Rectal smooth muscle tissue (tissue), 1 donor: ENCODE measurements at regions not wholly inside any gene's neighbourhood (a gene's known extent, or its start where the extent isn't known, plus 50 kb on each side); places are given as distances from the start of the nearest gene placed in this dataset.

Experiments
- H3K27ac ChIP-seq: one replicate; pipeline ENCODE4 v1.7.0; 2013; ENCODE audit warnings: low read depth, low read length, inconsistent platforms
- H3K27me3 ChIP-seq: one replicate; pipeline ENCODE4 v1.7.0; 2013; ENCODE audit warnings: low read length; ENCODE audit not compliant: control insufficient read depth, insufficient read depth
- H3K36me3 ChIP-seq: one replicate; pipeline ENCODE4 v1.7.0; 2013; ENCODE audit warnings: low read length; ENCODE audit not compliant: control insufficient read depth, insufficient read depth
- H3K4me1 ChIP-seq: one replicate; pipeline ENCODE4 v1.7.0; 2013; ENCODE audit warnings: low read length; ENCODE audit not compliant: control insufficient read depth, insufficient read depth
- H3K4me3 ChIP-seq: one replicate; pipeline ENCODE4 v1.7.0; 2013; ENCODE audit warnings: low read length
- H3K9ac ChIP-seq: one replicate; pipeline ENCODE4 v1.7.0; 2013; ENCODE audit warnings: low read length

- no peak overlapping the region for H3K9ac ChIP-seq
- H3K36me3 ChIP-seq, result no peaks in the 10 kb centered on the region
- no peaks in the 10 kb centered on the region for H3K4me1 ChIP-seq
- H3K4me3 ChIP-seq, result no peak overlapping the region
- H3K27me3 ChIP-seq, result no peaks in the 10 kb centered on the region
- no peak overlapping the region for H3K27ac ChIP-seq
Observed at GRCh38 chr7:142698429-142698828, 50.8 kb upstream of the PRSS1 start.

DNA sequence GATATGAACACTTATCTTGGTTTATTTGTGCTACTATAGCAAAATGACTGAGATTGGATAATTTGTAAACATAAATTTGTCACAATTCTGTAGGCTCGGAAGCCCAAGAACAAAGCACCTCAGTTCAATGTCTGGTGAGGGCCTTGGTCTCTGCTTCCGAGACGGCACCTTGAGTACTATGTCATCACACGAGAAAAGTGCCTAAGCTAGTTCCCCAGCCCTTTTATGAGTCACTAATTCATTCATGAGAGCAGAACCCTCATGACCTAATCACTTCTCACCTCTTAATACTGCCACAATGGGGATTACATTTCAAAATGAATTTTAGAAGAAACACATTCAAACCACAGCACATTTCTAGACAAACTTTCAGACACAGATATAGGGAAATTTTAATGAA is 52.0 kb upstream of the PRSS1 start:
- no peaks in the 10 kb centered on the region for H3K36me3 ChIP-seq
- no peaks in the 10 kb centered on the region for H3K27me3 ChIP-seq
- no peak overlapping the region for H3K4me3 ChIP-seq
- H3K9ac ChIP-seq, result no peak overlapping the region
- no peak overlapping the region for H3K27ac ChIP-seq
- no peaks in the 10 kb centered on the region for H3K4me1 ChIP-seq

DNA sequence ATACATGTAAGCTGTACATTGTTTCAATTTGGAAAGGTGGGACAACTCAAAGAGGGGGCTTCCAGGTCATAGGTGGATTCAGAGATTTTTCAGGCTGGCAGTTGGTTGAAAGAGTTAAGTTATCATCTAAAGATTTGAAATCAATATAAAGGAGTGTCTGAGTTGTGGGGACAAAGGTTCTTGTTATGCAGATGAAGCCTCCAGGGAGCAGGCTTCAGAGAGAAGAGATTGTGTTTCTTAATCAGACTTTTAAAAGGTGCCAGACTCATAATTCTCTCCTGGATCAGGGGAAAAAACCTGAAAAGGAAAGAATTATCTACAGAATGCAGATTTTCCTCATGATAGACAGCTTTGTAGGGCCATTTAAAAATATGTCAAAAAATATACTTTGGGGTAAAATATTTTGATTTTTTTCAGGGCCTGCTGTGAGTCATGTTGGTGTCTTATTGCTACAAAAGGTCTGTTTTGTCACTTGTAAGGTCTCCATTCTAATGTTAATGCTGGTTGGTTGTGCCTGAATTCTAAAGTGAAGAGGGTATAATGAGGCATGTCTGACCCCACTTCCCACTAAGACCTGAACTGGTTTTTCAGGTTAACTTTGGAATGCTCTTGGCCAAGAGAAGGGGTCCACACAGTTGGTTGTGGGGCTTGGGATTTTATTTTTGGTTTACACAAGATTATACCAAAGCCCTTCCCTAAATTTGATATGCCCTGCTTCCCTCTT is 52.7 kb upstream of the PRSS1 start:
- H3K9ac ChIP-seq, result no peak overlapping the region
- no peaks in the 10 kb centered on the region for H3K36me3 ChIP-seq
- H3K4me1 ChIP-seq, result no peaks in the 10 kb centered on the region
- H3K4me3 ChIP-seq, result no peak overlapping the region
- H3K27me3 ChIP-seq, result no peaks in the 10 kb centered on the region
- no peak overlapping the region for H3K27ac ChIP-seq

- Histone ChIP-seq H3K9ac (no peak overlapping the region), H3K36me3 (no peaks in the 10 kb centered on the region), H3K4me3 (no peak overlapping the region), H3K27ac (no peak overlapping the region), H3K4me1 (no peaks in the 10 kb centered on the region), H3K27me3 (no peaks in the 10 kb centered on the region)
Observed at GRCh38 chr7:142693911-142694310, 55.4 kb upstream of the PRSS1 start.

DNA sequence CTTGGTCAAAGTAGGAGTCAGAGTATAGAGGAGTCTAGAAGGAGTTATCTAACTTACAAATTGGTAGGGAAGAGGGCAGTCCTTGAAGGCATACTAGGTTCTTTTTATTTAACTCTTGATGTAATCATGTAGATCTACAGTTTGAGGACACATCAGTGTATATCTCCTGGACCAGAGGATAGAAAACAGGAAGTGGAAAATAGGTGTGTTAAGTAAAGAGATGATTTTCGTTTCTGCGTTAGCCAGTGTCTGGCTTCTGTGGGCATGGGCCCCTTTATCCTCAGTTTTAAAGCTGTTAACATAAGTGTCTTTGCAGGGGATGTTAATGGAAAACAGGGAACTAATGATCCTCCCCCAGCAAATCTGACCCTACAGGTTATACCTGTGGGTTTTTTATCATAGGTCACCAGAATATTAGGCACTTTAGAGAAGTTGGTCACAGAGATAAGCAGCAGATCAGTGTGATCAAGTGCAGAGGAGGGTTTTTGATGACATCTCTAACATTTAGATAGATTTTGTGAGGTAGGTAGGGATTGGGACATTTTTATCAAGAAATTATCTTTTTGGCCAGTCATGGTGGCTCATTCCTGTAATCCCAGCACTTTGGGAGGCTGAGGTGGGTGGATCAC is 58.6 kb upstream of the PRSS1 start:
- Histone ChIP-seq H3K4me3 (no peak overlapping the region), H3K4me1 (no peaks in the 10 kb centered on the region), H3K36me3 (no peaks in the 10 kb centered on the region), H3K27ac (no peak overlapping the region), H3K9ac (no peak overlapping the region), H3K27me3 (no peaks in the 10 kb centered on the region)

DNA sequence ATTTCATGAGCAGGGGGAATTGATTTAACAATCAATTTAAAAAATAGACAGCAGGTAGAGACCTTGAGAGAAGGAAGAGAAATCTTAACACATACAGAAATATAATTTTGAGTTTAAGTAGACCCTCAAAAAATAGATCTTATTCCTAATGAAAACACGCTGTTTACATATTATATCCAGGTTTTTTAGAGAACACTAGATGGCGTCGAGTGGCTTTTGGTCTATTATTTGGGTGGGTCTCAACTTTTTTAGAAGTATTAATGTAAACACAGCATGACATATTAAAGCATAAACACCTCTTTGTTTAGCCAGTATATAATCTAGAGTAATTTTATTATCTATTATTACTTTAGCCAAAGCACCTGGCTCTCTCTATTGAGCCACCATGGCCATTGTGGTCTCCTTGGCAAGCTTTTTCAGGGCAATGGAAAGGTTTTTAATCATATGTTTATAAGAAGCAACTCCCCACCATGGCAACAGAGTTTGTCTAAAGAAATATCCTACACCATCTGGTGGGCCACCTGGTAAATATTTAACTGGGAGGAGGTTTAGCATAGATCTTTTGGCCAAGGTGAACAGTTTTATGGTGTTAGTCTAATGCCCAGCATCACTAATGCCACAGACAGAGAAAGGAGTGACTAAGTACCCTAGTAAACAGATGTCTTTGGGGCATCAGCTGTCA is 59.7 kb upstream of the PRSS1 start:
- Histone ChIP-seq H3K9ac (no peak overlapping the region), H3K4me3 (no peak overlapping the region), H3K4me1 (no peaks in the 10 kb centered on the region), H3K36me3 (no peaks in the 10 kb centered on the region), H3K27ac (no peak overlapping the region), H3K27me3 (no peaks in the 10 kb centered on the region)

DNA sequence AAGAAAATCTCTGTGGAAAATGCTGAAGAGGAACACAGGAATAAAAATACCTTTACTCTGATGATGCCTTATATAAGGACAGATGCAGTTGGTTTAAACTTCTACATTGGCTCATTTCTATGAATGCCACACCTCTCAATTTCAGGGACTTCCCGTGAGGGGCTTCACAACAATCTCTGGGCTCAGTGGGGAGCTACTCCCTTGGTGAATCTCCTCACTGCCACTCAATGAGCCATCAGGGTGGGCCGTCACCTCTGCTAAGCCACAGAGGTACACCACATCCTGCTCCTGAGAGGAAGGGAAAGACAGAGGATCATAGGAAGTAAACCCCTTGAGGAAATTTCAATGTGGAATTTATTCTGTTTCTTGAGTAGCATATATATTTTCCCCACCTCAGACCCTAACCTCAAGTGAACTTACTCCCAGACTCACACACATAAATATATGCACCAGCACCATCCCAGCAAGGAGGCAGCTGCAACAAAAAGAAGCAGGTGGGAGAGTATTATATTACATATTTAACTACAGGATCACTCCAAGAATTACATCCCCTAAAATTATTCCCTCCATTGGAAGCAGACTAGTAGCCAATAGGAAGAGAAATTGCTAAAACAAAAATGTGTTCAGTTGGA is 63.3 kb upstream of the PRSS1 start:
- H3K9ac ChIP-seq, result no peak overlapping the region
- no peak overlapping the region for H3K4me3 ChIP-seq
- H3K27ac ChIP-seq, result no peak overlapping the region
- H3K27me3 ChIP-seq, result no peaks in the 10 kb centered on the region
- no peaks in the 10 kb centered on the region for H3K4me1 ChIP-seq
- no peaks in the 10 kb centered on the region for H3K36me3 ChIP-seq

DNA sequence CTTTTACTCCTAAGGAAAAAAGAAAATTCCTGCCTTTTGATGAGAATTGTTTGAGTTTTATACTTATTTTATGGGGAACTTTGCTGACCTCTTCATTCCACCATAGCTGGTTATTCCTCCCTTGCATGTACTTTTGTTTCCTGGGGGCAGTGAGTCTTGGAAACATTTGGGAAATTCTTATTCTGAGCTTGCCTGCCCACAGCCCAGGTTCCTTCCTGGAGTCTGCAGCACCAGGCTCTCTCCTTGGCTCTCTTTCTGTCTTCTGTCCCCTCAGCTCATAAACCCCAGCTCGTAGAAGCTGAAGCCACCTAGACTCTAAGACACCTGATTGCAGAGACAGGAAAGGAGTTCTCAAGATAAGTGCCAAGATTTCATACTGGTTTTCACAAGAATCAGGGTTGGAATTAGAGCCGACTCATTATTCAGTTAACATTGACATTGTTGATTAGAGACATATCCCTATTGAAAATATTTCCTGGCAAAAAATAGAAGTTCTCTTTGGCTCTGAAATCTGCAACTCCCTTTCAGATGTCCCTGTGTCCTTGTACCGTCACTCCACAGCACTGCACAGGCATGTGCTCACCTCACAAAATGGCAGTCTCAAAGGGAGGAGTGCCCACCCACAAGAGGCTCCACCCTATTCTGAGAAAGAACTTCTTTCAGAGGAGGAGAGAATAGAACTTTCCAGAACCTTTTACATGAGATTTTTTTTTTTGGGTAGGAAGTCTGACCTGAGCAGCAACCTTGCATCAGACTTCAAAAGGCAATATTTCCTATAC is 67.8 kb upstream of the PRSS1 start:
- Histone ChIP-seq H3K4me1 (no peaks in the 10 kb centered on the region), H3K36me3 (no peaks in the 10 kb centered on the region), H3K27ac (no peak overlapping the region), H3K9ac (no peak overlapping the region), H3K4me3 (no peak overlapping the region), H3K27me3 (no peaks in the 10 kb centered on the region)

DNA sequence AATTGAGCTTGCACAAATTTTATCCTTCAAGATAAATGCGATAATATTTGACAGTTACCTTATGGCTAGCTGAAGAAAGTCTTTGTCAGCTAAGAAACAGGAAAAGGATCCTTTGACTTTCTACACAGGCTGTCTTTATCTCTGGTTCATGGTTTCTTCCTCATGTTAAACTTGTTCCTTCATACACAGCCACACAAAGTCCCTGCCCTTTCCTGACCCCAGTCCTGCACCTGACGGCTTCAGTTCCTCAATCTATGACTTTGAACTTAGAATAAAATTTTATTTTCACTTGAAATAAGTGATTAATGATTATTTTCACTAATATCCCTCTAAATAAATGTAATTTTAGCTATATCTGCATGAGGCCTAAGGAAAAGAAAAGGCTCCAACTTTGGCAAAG is 77.8 kb upstream of the PRSS1 start:
- Histone ChIP-seq H3K36me3 (no peaks in the 10 kb centered on the region), H3K27ac (no peak overlapping the region), H3K4me3 (no peak overlapping the region), H3K9ac (no peak overlapping the region), H3K4me1 (no peaks in the 10 kb centered on the region), H3K27me3 (no peaks in the 10 kb centered on the region)

DNA sequence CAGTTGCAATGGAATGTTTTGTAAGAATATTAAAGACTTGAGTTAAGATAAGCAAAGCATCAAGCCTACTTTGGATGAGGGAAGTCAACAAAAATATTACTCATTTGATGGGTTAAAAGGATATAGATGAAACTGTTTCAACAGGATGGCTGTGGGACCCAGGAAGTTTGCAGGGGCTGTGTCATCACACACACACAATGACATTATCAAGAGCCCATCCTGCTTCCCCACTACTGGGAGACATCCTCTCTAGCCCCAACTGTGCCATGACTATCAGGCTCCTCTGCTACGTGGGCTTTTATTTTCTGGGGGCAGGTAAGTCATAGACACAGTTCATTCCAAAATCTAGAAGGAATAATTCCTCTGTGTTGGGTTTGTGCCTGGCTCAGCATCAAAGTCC is 78.8 kb upstream of the PRSS1 start:
- Histone ChIP-seq H3K4me1 (no peaks in the 10 kb centered on the region), H3K4me3 (no peak overlapping the region), H3K36me3 (no peaks in the 10 kb centered on the region), H3K9ac (no peak overlapping the region), H3K27me3 (no peaks in the 10 kb centered on the region), H3K27ac (no peak overlapping the region)

DNA sequence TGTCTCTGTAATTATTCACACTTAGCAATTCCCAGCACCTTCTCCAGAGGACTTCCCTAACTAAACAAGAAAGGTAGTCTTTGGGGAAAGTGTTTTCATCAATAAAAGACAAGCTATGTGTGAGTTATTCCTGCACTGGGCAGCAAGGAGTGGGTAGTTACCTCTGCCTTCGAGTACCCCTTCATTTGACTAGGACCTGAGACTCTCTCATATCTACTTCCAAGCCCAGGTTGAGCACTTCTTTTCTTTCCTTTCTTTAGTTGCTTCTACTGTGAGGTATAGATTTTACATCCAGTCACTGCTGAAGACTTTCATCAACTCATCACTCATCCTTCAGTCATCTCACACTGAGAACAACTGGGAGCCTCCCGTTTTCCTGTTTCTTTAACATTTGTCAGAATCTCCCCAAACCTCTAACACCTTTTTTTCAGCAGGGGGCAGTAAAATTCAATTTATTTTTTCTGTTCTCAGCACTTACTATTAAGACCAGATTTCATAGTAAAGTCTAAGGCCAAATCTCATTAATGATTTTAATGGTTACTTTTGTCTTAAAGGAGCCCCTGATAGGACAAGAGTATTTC is 80.1 kb upstream of the PRSS1 start:
- no peaks in the 10 kb centered on the region for H3K27me3 ChIP-seq

GRCh38 chr7:142668495-142668894 is 80.8 kb upstream of the PRSS1 start:
- no peak overlapping the region for H3K4me3 ChIP-seq
- H3K27ac ChIP-seq, result no peak overlapping the region
- H3K36me3 ChIP-seq, result no peaks in the 10 kb centered on the region
- H3K27me3 ChIP-seq, result no peaks in the 10 kb centered on the region
- no peak overlapping the region for H3K9ac ChIP-seq
- H3K4me1 ChIP-seq, result no peaks in the 10 kb centered on the region

More for the DNA sequence above, 80.1 kb upstream of the PRSS1 start:
- no peak overlapping the region for H3K4me3 ChIP-seq
- no peaks in the 10 kb centered on the region for H3K4me1 ChIP-seq
- H3K27ac ChIP-seq, result no peak overlapping the region
- H3K9ac ChIP-seq, result no peak overlapping the region
- no peaks in the 10 kb centered on the region for H3K36me3 ChIP-seq
